ENCODE measurements at regions not wholly inside any gene's neighbourhood (a gene's known extent, or its start where the extent isn't known, plus 50 kb on each side); places are given as distances from the start of the nearest gene placed in this dataset.
"Not testable (repeated sequence)": the region's sequence is repeated elsewhere in the genome, so short reads cannot be mapped to it uniquely, and the experiment has no call there.

DNA sequence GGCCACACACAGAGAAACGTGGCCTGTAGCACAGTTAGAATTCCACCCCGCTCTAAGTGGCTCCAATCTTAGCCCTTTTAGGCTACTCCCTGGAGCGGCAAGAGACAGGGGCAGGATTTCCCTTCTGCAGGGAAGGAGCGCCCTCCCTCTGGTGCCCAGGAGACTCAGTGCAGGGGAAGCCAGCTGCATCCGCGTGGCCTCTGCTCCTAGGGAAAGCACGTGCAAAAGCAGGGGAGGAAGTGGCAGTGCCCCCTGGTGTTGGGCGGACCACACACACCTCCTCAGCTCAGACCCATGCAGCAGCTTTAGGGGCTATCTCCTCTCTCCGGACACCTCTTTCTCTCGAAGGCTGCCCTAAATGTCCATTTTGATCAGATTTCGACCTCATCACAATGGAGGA is 50.0 kb downstream of the SPRING1 start:
- DNase-seq, result peak; percentile 16

DNA sequence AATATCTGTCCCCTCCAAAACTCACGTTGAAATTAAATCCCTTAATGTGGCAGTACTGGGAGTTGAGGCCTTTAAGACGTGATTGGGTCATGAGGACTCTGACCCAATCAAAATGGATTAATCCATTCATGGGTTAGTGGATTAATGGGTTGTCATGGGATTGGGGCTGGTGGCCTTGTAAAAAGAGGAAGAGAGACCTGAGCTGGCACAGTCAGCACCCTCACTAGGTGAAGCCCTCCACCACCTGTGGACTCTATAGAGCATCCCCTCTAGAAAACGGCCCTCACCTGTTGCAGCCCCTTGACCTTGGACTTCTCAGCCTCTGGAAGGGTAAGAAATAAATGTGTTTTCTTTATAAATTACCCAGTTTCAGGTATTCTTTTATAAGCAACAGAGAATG is 53.0 kb downstream of the SPRING1 start:
- no peak for DNase-seq

DNA sequence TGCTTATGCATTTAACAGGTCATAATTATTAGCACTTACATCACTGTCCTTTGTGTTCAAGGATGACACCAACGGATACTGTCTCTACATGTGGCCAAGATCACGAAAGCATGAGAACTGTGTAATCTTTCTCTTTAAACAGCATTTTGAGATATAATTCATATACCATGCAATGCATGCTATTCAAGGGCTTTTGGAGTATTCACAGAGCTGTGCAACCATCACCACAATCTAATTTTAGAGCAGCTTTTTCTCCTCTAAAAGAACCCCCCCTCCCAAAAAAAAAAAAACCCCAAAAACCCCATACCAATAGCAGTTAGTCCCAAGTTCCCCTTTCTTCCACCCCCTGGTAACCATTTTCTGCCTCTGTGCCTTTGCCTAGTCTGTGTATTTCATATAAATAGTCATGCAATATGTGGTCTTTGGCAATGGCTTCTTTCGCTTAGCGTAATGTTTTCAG is 60.6 kb downstream of the SPRING1 start:
- DNase-seq, result no peak

DNA sequence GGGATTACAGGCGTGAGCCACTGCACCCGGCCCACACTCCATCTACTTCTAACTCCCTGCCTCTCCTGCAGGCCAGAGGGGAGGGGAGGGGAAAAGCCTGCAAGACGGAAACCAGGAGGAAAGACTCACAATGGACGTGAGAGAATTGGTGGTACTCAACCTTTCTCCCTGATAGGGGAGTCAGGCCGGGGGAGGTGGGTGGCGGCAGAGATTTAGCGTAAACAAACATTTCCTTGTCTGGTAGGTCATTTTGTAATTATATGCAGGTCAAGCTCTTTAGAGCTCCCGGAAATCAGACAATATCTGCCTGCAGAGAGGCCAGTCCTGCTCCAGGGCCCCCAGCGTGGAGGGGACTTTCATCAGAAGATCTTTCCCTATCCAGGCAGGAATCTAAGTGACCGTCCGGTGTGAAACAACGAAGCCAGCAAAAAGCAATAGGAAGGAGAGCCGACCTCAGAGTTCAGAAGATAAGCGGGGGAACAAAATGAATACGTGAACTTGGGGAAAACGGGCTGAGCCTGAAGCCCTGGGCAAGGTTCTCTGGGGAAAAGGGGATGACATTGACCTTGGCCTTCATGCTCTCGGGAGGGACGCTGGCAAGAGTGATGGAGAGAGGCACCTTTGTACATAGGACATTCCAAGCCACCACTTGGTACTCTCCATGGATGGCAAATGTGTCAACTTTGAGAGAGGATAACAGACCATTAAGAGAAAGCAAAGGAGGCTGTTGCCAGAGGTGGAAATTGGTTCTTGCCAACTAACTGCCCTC is 62.3 kb downstream of the SPRING1 start:
- DNase-seq, result no peak

DNA sequence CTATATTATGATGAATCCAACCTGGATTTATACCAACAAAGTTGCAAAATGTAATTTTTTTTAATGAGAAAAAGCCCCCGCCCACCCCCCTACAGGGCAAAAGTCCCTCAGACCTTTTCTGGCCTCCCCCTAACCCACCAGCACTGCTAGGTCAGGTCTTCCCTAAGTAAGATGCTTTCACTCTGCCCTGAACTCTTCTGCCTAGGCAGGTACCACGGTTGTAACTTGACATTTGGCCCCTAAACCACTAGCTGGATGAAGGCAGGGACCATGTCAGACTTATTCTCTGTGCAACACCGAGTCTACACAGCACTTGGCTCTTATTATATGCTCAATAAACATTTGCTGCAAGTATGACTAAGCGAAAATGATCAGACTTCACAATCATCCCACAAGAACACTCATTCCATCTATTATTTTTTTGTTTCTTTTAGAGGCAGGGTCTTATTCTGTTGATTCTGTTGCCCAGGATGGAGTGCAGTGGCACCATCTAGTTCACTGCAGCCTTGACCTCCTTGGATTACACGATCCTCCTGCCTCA is 63.2 kb downstream of the SPRING1 start:
- no peak for DNase-seq

DNA sequence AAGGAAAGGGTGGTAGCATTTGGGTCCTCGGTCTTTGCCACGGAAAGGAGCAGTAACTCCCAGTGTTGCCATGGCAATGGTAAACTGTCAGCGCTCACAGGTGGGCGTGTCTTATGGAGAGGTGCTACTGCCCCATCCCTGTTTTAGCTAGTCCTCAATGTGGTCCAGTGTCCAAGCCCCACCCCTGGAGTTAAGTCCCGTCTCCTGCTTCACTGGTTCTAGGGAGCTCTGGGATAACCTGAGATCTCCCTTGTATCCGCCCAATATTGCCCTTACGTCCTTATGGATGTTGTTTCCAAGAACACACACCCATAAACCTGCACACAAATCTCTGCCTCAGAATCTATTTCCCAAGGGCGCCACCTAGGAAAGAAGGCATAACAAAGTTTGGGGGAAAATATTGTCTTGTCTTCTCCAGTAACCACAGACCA is 64.2 kb downstream of the SPRING1 start:
- DNase-seq, result no peak

DNA sequence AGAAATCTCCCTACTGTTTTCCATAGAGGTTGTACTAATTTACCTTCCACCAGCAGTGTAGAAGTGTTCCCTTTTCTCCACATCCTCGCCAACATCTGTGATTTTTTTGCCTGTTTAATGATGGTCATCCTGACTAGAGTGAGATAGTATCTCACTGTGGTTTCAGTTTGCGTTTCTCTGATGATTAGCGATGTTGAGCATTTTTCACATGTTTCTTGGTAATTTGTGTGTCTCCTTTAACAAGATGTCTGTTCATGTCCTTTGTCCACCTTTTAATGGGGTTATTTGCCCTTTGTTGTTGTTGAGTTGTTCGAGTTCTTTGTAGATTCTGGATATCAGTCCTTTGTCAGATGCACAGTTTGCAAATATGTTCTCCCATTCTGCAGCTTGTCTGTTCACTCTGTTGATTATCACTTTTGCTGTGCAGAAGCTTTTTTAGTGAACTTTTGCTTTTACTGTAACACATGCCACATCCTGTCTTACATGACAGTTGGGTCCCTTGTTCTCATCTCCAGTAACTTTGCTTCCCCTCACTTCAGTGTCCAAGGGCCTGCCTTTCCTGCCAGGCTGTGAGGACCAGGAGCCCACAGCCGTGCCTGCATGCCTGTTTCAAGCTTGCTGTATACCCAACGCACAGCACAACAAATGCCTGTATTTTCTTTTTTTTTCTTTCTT is 64.9 kb downstream of the SPRING1 start:
- no peak for DNase-seq

DNA sequence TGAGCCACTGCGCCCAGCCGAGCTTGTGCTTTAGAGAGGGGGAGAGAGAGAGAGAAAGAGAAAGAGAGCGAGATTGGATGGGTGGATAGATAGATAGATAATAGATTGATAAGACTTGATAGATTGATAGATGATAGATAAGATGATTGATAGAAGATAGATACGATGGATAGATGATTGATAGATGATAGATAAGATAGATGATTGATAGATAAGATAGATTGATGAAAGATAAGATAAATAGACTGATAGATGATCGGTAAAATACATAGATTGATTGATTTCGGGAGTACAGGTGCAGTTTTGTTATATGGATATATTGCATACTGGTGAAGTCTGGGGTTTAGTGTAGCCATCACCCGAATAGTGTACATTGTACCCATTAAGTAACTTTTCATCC is 65.9 kb downstream of the SPRING1 start:
- no peak for DNase-seq

DNA sequence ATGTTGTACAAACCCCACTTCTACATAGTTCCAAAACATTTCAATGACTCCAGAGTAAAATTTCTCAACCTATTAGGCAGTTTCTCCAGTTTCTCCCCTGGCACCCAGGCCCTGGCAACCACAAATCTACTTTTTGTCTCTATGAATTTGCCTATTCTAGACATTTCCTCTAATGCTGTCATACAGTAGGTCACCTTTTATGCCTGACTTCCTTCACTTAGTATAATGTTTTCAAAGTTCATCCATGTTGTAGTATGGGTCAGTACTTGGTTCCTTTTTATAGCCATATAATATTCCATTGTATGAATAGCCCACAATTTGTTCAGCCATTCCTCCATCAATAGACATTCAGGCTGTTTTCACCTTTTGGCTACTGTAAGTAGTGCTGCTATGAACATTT is 67.0 kb downstream of the SPRING1 start:
- DNase-seq, result no peak

DNA sequence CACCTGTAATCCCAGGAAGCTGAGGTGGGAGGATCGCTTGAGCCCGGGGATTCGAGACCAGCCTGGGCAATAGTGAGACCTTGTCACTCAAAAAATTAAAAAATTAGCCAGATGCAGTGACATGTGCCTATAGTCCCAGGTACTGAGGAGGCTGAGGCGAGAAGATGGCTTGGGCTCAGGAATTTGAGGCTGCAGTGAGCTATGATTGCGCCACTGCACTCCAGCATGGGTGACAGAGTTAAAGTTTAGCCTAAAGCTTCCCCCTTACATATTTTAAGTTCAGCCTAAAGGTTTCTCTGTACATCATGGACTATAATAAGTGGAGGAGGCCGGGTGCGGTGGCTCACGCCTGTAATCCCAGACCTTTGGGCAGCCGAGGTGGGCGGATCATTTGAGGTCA is 70.1 kb downstream of the SPRING1 start:
- DNase-seq, result no peak

DNA sequence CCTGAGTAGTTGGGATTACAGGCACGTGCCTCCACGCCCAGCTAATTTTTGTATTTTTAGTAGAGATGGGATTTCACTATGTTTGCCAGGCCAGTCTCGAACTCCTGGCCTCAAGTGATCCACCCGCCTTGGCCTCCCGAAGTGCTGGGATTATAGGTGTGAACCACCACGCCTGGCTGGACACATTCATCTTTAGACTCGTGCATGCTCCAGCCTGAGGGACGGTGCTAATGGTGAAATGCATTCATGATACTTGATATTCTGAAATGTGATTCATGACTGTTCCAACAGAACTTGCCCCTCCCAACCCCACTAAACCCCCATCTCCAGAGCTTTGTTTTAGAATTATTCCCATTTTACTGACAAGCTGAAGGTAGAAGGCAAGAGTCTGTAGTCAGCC is 71.0 kb downstream of the SPRING1 start:
- DNase-seq, result not testable (repeated sequence)

DNA sequence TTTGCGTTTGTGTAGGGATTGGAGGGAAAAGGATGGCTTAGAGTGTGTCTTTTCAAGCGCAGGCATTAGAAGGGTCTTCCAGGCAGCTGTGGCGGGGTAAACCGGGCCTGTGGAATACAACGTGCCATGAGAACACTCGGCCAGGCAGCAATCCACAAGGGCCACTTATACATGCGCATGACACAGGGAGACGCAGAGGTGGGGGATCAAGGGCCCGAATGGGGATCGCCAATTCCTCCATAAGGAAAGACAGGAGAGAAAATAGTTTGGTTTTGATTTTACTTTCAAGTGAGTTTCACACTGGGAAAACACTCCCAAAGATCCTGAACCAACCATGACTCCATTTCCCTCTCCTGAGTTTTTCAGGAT is 71.6 kb downstream of the SPRING1 start:
- no peak for DNase-seq

DNA sequence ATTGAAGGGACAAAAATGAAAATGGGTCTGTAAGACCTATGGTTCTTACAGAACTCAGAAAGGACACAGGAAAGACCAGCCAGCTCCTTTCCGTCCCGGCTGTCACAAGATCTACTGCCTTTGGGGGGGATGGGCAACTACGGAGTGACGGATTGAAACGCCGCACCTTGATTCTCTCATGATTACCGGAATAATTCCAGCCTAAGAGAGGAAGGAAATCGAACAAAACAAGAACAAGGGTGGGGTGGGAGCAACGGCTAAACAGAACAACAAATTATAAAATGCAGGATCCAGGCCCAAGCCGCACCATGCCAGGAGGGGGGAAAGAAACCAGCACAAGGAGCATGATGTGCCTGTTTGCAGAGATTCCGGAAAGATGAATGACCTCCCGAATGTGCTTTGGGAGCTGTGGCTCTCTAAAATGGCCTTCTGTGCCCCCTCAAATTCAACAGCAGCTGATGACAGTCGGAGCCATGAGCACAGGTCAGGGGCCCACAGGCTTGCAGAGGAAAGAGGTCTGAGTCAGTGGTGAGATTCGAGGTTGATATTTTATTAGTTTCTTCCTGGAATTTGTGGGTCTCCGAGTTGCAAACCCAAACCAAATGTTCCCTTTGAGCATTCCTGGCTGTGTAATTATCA is 72.1 kb downstream of the SPRING1 start:
- DNase-seq, result peak; percentile 37

DNA sequence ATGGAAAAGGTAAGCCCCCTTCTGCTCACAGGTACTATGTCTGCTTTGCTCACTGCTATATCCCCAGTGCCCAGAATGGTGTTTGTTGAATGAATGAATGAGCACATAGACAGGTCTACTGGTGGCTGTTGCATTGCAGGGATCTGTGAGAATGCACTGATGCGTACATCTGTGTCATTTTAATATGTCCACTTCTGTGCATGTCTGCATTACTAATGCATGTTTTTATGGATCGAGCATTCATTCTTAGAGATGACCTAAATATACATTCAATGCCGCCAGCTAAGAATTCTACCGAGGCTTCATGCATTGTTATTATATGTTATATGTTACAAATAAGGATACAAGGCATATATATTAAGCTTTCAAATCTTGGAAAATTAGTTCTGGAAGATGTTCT is 73.8 kb downstream of the SPRING1 start:
- no peak for DNase-seq

DNA sequence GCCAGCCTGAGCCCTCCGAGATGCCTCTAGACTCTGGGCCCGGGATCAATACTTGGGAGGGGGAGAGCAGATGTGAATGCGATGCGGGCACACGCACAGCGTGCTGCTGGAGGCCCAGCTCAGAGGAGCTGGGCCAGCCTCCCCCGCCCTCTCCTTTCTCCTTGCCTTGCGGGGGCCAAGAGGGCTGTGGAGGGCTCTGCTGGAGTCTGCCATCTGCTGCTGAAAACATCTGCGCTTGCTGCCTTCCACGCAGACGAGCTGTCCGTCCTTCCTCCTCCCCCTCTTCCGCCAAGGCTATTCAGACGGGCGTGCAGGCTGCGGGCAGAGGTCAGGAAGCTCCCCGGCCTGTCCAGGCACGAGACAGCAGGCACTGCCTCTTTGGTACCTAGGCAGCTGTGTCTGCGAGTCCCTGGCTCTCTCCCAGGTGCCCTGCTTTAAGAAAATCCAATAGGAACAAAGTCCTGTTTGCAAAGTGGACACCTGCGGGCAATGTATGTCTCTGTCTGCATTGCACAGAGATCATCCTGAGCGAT is 75.2 kb downstream of the SPRING1 start:
- peak; percentile 39 for DNase-seq

DNA sequence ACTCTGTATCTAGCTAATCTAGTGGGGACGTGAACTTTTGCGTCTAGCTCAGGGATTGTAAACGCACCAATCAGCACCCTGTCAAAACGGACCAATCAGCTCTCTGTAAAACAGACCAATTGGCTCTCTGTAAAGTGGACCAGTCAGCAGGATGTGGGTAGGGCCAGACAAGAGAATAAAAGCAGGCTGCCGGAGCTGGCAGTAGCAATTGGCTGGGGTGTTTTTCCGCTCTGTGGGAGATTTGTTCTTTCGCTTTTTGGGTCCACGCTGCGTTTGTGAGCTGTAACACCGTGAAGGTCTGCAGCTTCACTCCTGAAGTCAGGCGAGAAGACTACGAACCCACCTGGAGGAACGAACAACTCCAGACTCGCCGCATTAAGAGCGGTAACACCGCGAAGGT is 76.5 kb downstream of the SPRING1 start:
- DNase-seq, result no peak

DNA sequence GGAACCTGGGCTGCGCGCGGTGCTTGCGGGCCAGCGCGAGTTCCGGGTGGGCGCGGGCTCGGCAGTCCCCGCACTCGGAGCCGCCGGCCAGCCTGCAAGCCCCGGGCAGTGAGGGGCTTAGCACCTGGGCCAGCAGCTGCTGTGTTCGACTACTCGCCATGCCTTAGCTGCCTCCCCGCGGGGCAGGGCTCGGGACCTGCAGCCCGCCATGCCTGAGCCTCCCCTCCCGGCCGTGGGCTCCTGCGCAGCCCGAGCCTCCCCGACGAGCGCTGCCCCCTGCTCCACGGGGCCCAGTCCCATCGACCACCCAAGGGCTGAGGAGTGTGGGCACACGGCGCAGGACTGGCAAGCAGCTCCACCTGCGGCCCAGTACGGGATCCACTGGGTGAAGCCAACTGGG is 77.1 kb downstream of the SPRING1 start:
- not testable (repeated sequence) for DNase-seq

DNA sequence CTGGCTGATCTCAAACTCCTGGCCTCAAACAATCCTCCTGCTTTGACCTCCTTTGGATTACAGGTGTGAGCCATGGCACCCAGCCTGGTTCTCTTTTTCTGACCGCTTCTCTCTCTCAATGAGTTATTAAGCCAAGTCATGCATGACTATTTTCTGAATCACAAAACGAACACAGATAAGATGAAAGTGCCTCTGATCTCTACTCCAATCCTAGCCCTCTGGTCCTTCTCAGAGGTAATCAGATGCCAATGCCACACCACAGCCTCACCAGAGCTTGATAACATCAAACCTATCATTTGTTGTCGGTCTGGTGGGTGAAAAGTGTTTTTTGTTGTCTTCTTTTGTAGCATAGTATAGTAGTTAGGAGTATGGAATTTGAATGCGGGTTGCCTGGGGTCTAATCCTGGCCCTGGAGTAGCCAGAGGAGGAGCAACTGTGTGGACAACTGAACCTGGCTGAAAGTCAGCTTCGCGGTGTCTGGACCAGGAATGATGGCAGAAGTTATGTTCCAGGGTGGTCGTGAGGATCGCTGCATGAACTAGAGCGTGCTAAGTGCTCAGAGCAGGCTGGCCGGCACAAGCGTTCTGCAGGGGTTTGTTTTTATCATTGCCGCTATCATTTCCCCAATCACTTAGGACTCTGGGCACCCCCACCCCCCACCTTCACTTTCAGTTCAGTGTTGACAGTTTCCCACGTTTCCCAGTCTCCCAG is 77.9 kb downstream of the SPRING1 start:
- DNase-seq, result peak; percentile 28

DNA sequence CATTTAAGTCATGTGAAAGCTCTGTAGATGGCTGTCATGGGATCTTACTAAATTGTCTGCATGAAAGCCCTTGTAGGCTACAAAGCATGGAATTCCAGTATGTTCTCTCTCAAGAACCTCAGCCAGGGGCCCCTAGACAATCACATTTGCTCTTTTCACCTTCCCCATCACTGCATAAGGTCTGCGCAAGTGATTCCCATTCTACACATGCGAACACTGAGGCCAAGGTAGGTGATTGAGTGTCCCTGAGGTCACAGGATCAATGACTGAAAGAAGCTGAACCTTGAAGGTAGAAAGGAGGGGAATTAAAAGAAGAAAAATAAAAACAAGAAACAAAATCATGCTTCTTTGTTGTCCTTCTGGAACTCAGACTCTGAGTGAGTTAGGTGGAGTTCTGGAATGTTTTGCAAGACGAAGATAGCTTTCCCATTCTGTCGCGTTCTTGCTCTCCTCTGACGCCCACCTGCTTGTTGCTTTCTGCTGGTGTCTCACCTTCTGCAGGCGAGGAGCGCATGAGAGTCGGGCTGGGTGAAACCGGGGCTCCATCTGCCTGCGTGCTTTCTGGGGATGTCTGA is 79.9 kb downstream of the SPRING1 start:
- no peak for DNase-seq

DNA sequence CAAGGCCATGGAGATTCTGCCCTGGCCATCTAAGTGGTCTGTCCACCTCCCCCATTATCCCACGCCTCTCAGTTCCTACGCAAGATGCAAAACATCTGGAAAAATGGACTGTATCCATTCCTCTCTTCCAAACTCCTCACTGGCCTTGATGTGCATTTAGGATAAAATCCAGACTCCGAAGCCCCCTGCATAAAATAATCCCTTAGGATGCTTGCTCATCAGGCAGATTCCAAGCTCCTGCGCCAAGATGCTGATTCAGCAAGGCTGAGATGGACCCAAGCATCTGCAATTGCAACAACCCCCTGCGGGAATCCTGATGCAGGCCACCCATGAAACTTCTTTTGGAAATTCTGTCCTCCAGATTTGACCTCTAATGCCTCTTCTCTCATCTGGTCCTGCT is 81.6 kb downstream of the SPRING1 start:
- DNase-seq, result peak; percentile 65

DNA sequence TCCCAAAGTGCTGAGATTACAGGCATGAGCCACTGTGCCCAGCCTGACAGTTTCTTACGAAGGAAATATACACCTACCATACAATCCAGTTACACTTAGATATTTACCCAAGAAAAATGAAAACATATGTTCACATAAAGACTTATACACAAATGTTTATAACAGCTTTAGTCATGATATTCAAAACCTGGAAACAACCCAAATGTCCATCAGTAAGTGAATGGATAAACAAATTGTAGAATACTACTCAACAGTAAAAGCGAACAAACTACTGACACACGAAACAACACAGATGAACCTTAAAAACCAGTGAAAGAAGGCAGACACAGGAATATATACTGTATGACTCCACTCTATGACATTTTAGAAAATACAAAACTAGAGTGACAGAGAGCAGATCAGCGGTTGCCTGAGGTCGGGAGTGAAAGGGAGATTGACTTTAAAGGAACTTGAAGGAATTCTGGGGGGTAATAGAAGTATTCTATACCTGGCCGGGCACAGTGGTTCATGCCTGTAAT is 83.6 kb downstream of the SPRING1 start:
- no peak for DNase-seq

DNA sequence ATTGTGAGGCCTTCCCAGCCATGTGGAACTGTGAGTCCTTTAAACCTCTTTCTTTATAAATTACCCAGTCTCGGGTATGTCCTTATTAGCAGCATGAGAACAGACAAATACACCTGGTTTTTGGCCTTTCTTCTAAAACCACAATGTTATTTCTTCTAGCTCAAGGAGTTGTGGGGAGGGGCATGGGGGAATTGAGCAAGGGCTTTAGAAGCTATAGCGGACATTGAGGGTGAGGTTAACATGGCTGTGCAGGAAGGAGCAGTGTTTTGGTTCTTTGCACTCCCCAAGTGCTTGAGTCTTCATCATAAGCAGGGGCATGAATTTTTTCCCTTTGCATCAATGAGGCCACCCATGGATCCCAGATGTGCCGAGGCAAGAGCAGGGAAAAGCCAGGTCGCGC is 86.8 kb downstream of the SPRING1 start:
- no peak for DNase-seq

Measured in fibroblast of upper back skin (primary cell).